ENCODE measurements at regions not wholly inside any gene's neighbourhood (a gene's known extent, or its start where the extent isn't known, plus 50 kb on each side); places are given as distances from the start of the nearest gene placed in this dataset.
"Not testable (repeated sequence)": the region's sequence is repeated elsewhere in the genome, so short reads cannot be mapped to it uniquely, and the experiment has no call there.

GRCh38 chr9:84513473-84513872, 156.1 kb upstream of the NTRK2 start:
- ATAC-seq (ENCODE audit: low read depth in 2 of 2) (no peak), DNase-seq (no peak)
- Mint-ChIP-seq H3K27me3 (no peaks in the 10 kb centered on the region), H3K36me3 (no peaks in the 10 kb centered on the region), H3K4me1 (no peaks in the 10 kb centered on the region), H3K9me3 (peaks cover 0 to 13% (median 2%) of the 10 kb centered on the region in 7 donors), H3K4me3 (no peak overlapping the region), H3K27ac (no peak overlapping the region)
- Histone ChIP-seq H3K27me3 (ENCODE audit: control insufficient read depth, insufficient read depth, low read length) (no peaks in the 10 kb centered on the region), H3K27ac (ENCODE audit: insufficient read depth, low read length, poor library complexity, severe bottlenecking) (no peak overlapping the region), H3K4me3 (ENCODE audit: low read depth, low read length) (no peak overlapping the region), H3K9me3 (ENCODE audit: control insufficient read depth in 2 of 2, low read length in 2 of 2) (no peaks in the 10 kb centered on the region), H3K36me3 (ENCODE audit: control insufficient read depth, insufficient read depth, low read length) (no peaks in the 10 kb centered on the region), H3K4me1 (ENCODE audit: control insufficient read depth, insufficient read depth, low read length, poor library complexity, severe bottlenecking) (no peaks in the 10 kb centered on the region)

GRCh38 chr9:84513979-84514378, 155.6 kb upstream of the NTRK2 start:
- Mint-ChIP-seq H3K4me1 (no peaks in the 10 kb centered on the region), H3K36me3 (no peaks in the 10 kb centered on the region), H3K27ac (no peak overlapping the region), H3K4me3 (no peak overlapping the region), H3K9me3 (peaks cover 0 to 9% (median 1%) of the 10 kb centered on the region in 7 donors), H3K27me3 (no peaks in the 10 kb centered on the region)
- H3K27me3 ChIP-seq (ENCODE audit: control insufficient read depth, insufficient read depth, low read length) = no peaks in the 10 kb centered on the region
- H3K9me3 ChIP-seq (ENCODE audit: control insufficient read depth in 2 of 2, low read length in 2 of 2) = no peaks in the 10 kb centered on the region
- H3K4me1 ChIP-seq (ENCODE audit: control insufficient read depth, insufficient read depth, low read length, poor library complexity, severe bottlenecking) = no peaks in the 10 kb centered on the region
- H3K36me3 ChIP-seq (ENCODE audit: control insufficient read depth, insufficient read depth, low read length) = no peaks in the 10 kb centered on the region
- ATAC-seq (ENCODE audit: low read depth in 2 of 2) (no peak), DNase-seq (no peak)
- no peak overlapping the region for H3K4me3 ChIP-seq (ENCODE audit: low read depth, low read length)
- H3K27ac ChIP-seq (ENCODE audit: insufficient read depth, low read length, poor library complexity, severe bottlenecking) = no peak overlapping the region

- H3K36me3 Mint-ChIP-seq = no peaks in the 10 kb centered on the region
- H3K27ac ChIP-seq (ENCODE audit: insufficient read depth, low read length, poor library complexity, severe bottlenecking) = no peak overlapping the region
- H3K4me1 Mint-ChIP-seq = no peaks in the 10 kb centered on the region
- H3K4me3 ChIP-seq (ENCODE audit: low read depth, low read length) = no peak overlapping the region
- no peaks in the 10 kb centered on the region for H3K27me3 Mint-ChIP-seq
- H3K4me1 ChIP-seq (ENCODE audit: control insufficient read depth, insufficient read depth, low read length, poor library complexity, severe bottlenecking) = no peaks in the 10 kb centered on the region
- DNase-seq (no peak), ATAC-seq (ENCODE audit: low read depth in 2 of 2) (no peak)
- H3K27ac Mint-ChIP-seq = no peak overlapping the region
- H3K27me3 ChIP-seq (ENCODE audit: control insufficient read depth, insufficient read depth, low read length) = no peaks in the 10 kb centered on the region
- peaks cover 0 to 10% (median 2%) of the 10 kb centered on the region in 7 donors for H3K9me3 Mint-ChIP-seq
- H3K36me3 ChIP-seq (ENCODE audit: control insufficient read depth, insufficient read depth, low read length) = no peaks in the 10 kb centered on the region
- no peak overlapping the region for H3K4me3 Mint-ChIP-seq
- H3K9me3 ChIP-seq (ENCODE audit: control insufficient read depth in 2 of 2, low read length in 2 of 2) = no peaks in the 10 kb centered on the region
Measured at GRCh38 chr9:84514421-84514820, 155.1 kb upstream of the NTRK2 start.

- Mint-ChIP-seq H3K4me3 (no peak overlapping the region), H3K36me3 (no peaks in the 10 kb centered on the region), H3K4me1 (no peaks in the 10 kb centered on the region), H3K27ac (no peak overlapping the region), H3K27me3 (no peaks in the 10 kb centered on the region), H3K9me3 (peaks cover 0 to 8% (median 1%) of the 10 kb centered on the region in 7 donors)
- ATAC-seq (ENCODE audit: low read depth in 2 of 2) (no peak), DNase-seq (no peak)
- Histone ChIP-seq H3K36me3 (ENCODE audit: control insufficient read depth, insufficient read depth, low read length) (no peaks in the 10 kb centered on the region), H3K4me1 (ENCODE audit: control insufficient read depth, insufficient read depth, low read length, poor library complexity, severe bottlenecking) (no peaks in the 10 kb centered on the region), H3K27ac (ENCODE audit: insufficient read depth, low read length, poor library complexity, severe bottlenecking) (no peak overlapping the region), H3K9me3 (ENCODE audit: control insufficient read depth in 2 of 2, low read length in 2 of 2) (no peaks in the 10 kb centered on the region), H3K27me3 (ENCODE audit: control insufficient read depth, insufficient read depth, low read length) (no peaks in the 10 kb centered on the region), H3K4me3 (ENCODE audit: low read depth, low read length) (no peak overlapping the region)
Measured at GRCh38 chr9:84517026-84517425, 152.5 kb upstream of the NTRK2 start.

- H3K4me3 ChIP-seq (ENCODE audit: low read depth, low read length) = no peak overlapping the region
- no peaks in the 10 kb centered on the region for H3K4me1 ChIP-seq (ENCODE audit: control insufficient read depth, insufficient read depth, low read length, poor library complexity, severe bottlenecking)
- no peaks in the 10 kb centered on the region for H3K27me3 Mint-ChIP-seq
- H3K4me3 Mint-ChIP-seq = no peak overlapping the region
- H3K27ac ChIP-seq (ENCODE audit: insufficient read depth, low read length, poor library complexity, severe bottlenecking) = no peak overlapping the region
- no peaks in the 10 kb centered on the region for H3K36me3 ChIP-seq (ENCODE audit: control insufficient read depth, insufficient read depth, low read length)
- ATAC-seq (ENCODE audit: low read depth in 2 of 2) (no peak), DNase-seq (no peak)
- no peaks in the 10 kb centered on the region for H3K36me3 Mint-ChIP-seq
- no peaks in the 10 kb centered on the region for H3K4me1 Mint-ChIP-seq
- H3K9me3 Mint-ChIP-seq = peaks cover 0 to 8% (median 1%) of the 10 kb centered on the region in 7 donors
- H3K27me3 ChIP-seq (ENCODE audit: control insufficient read depth, insufficient read depth, low read length) = no peaks in the 10 kb centered on the region
- H3K9me3 ChIP-seq (ENCODE audit: control insufficient read depth in 2 of 2, low read length in 2 of 2) = no peaks in the 10 kb centered on the region
- no peak overlapping the region for H3K27ac Mint-ChIP-seq
Measured at GRCh38 chr9:84519413-84519812, 150.1 kb upstream of the NTRK2 start.

GRCh38 chr9:84521208-84521607, 148.3 kb upstream of the NTRK2 start:
- ATAC-seq (ENCODE audit: low read depth in 2 of 2) (no peak), DNase-seq (no peak)
- Mint-ChIP-seq H3K4me1 (no peaks in the 10 kb centered on the region), H3K27ac (no peak overlapping the region), H3K4me3 (no peak overlapping the region), H3K36me3 (no peaks in the 10 kb centered on the region), H3K27me3 (no peaks in the 10 kb centered on the region), H3K9me3 (peaks cover 0 to 9% (median 1%) of the 10 kb centered on the region in 7 donors)
- Histone ChIP-seq H3K4me1 (ENCODE audit: control insufficient read depth, insufficient read depth, low read length, poor library complexity, severe bottlenecking) (no peaks in the 10 kb centered on the region), H3K27ac (ENCODE audit: insufficient read depth, low read length, poor library complexity, severe bottlenecking) (no peak overlapping the region), H3K27me3 (ENCODE audit: control insufficient read depth, insufficient read depth, low read length) (no peaks in the 10 kb centered on the region), H3K36me3 (ENCODE audit: control insufficient read depth, insufficient read depth, low read length) (no peaks in the 10 kb centered on the region), H3K4me3 (ENCODE audit: low read depth, low read length) (no peak overlapping the region), H3K9me3 (ENCODE audit: control insufficient read depth in 2 of 2, low read length in 2 of 2) (no peaks in the 10 kb centered on the region)

- ATAC-seq (ENCODE audit: low read depth in 2 of 2); H3K27ac ChIP-seq (ENCODE audit: insufficient read depth, low read length, poor library complexity, severe bottlenecking); H3K9me3 ChIP-seq (ENCODE audit: control insufficient read depth in 2 of 2, low read length in 2 of 2); H3K36me3 Mint-ChIP-seq; H3K27me3 ChIP-seq (ENCODE audit: control insufficient read depth, insufficient read depth, low read length); H3K4me3 Mint-ChIP-seq; H3K4me3 ChIP-seq (ENCODE audit: low read depth, low read length); DNase-seq; H3K4me1 ChIP-seq (ENCODE audit: control insufficient read depth, insufficient read depth, low read length, poor library complexity, severe bottlenecking); H3K27ac Mint-ChIP-seq; H3K36me3 ChIP-seq (ENCODE audit: control insufficient read depth, insufficient read depth, low read length); H3K4me1 Mint-ChIP-seq; H3K27me3 Mint-ChIP-seq: not testable (repeated sequence)
- peaks cover 0 to 19% (median 4%) of the 10 kb centered on the region in 7 donors for H3K9me3 Mint-ChIP-seq
Measured at GRCh38 chr9:84526211-84526610, 143.3 kb upstream of the NTRK2 start.

GRCh38 chr9:84527060-84527720, 142.3 kb upstream of the NTRK2 start:
- H3K4me1 ChIP-seq (ENCODE audit: control insufficient read depth, insufficient read depth, low read length, poor library complexity, severe bottlenecking); H3K27ac Mint-ChIP-seq; H3K36me3 Mint-ChIP-seq; H3K4me1 Mint-ChIP-seq; H3K27ac ChIP-seq (ENCODE audit: insufficient read depth, low read length, poor library complexity, severe bottlenecking); H3K4me3 Mint-ChIP-seq; H3K9me3 ChIP-seq (ENCODE audit: control insufficient read depth in 2 of 2, low read length in 2 of 2); ATAC-seq (ENCODE audit: low read depth in 2 of 2); H3K27me3 Mint-ChIP-seq; H3K27me3 ChIP-seq (ENCODE audit: control insufficient read depth, insufficient read depth, low read length); H3K36me3 ChIP-seq (ENCODE audit: control insufficient read depth, insufficient read depth, low read length); H3K4me3 ChIP-seq (ENCODE audit: low read depth, low read length); DNase-seq: not testable (repeated sequence)
- H3K9me3 Mint-ChIP-seq = peaks cover 0 to 19% (median 5%) of the 10 kb centered on the region in 7 donors

All from CD4-positive, CD25-positive, alpha-beta regulatory T cell (primary cell).